Globus pallidus (tissue), 1 donor: ENCODE measurements at regions not wholly inside any gene's neighbourhood (a gene's known extent, or its start where the extent isn't known, plus 50 kb on each side); places are given as distances from the start of the nearest gene placed in this dataset.

ENCODE experiments used
- DNase-seq: peaks from one replicate; pipeline ENCODE4 v3.0.0-alpha.2; 2015; ENCODE audit warnings: low spot score

DNA sequence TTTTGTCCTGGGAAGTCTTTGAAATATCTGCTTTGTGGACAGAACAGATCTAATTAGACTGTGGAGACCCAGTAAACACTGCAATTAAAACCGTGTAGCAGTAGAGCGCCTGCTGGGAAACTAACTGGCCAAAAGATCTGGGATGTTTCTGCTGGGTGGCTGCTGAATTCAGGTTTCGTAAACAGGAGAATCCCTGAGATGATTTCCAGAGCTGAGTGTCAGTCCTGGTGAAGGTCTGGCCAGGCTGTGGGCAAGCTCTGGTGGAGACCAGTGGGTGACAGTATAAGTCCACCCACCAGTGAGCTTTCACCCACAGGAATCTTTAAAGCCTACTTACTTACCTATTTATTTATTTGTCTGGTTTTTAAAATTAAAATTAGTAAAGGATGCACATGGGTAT, 257.2 kb downstream of the IRF8 start:
- no peak for DNase-seq

GRCh38 chr16:86157616-86158247, 258.8 kb downstream of the IRF8 start:
- DNase-seq = no peak

DNA sequence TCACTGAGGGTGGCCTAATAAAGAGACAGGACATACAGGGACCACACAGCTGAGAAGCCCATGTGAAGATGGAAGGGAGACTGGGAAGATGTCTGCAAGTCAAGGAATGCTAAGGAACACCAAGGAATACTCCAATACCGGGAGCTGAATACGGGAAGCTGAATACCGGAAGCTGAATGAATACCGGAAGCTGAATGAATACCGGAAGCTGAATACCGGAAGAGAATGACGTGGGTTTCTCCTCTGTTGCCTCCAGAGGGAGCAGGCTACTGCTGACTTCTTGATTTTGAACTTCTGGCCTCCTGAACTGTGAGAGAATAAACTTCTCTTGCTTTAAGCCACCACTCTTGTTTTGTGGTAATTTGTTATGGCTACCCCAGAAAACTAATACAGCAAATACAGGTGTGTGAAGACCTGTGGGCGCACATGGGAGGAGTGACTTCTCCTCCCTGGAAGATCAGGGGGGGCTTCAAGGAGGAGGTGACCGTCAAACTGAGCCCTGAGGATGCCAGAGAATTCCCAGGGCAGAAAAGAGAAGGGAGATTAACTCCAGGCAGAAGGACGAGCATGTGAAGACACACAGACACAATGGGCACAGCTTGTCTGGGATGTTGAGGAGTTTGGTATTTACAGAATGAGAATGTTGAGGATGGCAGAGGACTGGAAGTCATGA, 259.9 kb downstream of the IRF8 start:
- DNase-seq = no peak

DNA sequence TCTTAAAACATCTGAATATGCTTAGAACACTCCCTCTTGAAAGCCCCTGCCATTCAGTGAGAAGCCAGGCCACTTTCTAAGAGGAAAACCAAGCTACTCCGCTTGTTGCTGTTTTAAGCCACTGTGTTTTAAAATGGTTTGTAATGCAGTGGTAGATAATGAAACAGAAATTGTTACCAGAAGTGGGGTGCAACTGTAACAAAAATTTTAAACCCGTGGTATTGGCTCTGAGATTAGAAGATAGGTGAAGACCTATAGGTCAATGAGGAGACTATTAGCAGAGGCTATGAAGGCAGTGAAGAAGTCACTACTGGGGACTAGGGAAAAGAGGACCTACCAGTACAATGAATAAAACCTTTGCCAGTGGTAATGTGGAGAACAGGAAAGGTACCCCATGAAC, 266.5 kb downstream of the IRF8 start:
- no peak for DNase-seq

DNA sequence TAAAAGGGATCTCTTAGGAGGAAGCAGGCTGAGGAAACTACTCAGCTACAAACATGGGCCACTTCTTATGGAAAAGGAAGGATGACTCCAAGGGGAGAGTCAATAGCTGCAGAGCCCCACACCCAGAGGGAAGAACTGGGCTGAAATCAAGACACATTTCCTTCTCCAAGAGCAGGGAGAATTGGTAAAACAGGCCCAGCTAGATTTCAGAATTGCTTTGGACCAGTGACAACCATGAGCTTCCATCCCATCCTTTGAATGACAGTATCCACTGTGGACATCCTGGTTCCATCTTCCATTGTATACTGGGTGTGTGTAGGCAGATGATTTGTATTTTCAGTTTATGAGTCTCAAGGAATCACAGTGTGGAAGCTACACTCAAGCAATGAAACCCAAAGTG, 267.5 kb downstream of the IRF8 start:
- DNase-seq = no peak

- DNase-seq = no peak
Measured at GRCh38 chr16:86167061-86167460, 268.1 kb downstream of the IRF8 start.

DNA sequence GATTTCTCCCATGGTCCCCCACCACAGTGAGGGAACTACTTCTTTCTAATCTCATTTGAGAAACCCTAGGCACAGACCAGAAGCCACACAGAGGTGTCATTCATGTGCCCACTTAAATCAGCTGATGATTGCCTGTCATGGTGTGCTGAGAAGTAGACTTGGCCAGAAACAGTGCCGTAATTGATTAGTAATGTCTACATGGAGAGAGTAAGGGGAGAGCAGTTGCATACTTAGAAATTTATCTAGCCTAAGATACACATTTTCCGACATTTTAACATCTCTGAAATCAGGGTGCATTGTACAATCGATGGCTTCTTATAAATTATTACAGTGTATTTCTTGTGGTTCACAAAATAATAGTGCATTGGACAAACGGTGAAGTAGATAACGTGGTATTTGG, 271.8 kb downstream of the IRF8 start:
- DNase-seq = no peak

GRCh38 chr16:86171329-86171728, 272.4 kb downstream of the IRF8 start:
- no peak for DNase-seq

DNA sequence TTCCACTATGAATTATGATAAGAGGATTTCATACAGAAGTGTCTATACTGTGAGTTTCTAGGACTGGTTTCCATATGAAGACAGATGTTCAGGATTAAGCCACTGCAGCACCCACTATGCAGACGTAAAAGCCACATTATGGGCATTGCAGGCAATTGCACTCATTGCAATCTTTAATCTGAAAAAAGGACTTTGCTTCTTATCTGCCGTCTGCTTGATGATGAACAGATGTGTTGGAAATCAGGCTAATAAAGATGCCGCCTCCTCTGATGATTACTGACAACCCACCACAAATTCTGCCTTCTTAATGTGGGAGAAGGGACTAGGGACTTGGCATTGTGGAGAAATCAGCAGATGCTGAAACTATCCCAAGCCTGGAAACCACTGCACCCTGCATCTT, 276.9 kb downstream of the IRF8 start:
- DNase-seq = no peak

GRCh38 chr16:86176462-86176861, 277.5 kb downstream of the IRF8 start:
- no peak for DNase-seq

- DNase-seq = no peak
Measured at GRCh38 chr16:86180244-86180643, 281.3 kb downstream of the IRF8 start.

DNA sequence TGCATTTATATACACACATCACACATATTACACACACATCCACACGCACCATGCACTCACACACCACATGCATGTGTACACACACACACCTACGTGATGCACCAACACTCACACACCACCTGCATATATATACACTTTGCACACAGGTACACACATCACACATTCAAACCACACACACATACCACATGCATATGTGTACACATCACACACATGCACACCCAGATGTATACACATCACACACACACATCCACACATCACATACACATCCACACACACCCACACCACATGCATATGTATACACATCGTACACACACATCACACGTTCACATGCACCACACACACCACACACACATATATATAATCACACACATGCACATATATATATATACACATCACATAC, 281.8 kb downstream of the IRF8 start:
- DNase-seq = no peak

GRCh38 chr16:86181526-86181925, 282.6 kb downstream of the IRF8 start:
- DNase-seq = no peak

- DNase-seq = no peak
Measured at GRCh38 chr16:86184185-86184584, 285.2 kb downstream of the IRF8 start.

DNA sequence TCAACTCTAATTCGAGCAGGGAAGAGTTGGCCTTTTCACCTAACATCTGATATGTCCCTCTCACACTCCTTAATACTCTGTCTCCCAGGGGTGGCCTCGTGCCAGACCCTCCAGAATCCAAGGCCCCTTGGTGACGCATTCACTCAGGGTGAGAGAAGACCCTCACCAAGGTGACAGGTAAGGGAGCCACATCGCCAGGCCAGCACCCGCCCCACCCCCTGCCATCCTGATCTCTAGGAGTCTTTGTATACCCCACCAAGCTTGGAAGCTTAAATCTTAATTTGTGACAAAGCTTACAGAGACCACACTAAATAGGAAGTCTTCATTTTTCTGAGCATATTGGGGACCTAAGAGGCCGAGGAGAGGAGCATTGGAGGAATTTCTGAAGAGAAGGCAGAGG, 286.1 kb downstream of the IRF8 start:
- no peak for DNase-seq

DNA sequence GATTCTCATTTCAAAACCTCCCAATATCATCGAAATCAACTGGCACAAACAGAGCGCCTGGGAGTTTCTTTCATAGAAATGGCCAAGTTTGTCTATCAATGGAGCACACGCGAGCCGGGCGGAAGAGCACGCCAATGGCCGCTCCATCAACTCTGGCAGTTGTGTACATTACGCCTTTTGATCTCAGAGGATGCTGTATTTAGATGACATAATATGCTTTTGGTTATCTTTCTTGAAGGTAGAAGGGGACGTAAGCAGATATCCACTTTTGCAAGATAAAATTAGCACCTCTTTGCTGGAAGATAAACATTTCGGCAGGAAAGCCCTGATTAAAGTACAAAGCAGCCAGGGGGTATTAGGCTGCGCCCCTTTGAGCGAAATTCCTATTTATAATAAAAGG, 287.4 kb downstream of the IRF8 start:
- DNase-seq = no peak

GRCh38 chr16:86189934-86190333, 291.0 kb downstream of the IRF8 start:
- DNase-seq = no peak

DNA sequence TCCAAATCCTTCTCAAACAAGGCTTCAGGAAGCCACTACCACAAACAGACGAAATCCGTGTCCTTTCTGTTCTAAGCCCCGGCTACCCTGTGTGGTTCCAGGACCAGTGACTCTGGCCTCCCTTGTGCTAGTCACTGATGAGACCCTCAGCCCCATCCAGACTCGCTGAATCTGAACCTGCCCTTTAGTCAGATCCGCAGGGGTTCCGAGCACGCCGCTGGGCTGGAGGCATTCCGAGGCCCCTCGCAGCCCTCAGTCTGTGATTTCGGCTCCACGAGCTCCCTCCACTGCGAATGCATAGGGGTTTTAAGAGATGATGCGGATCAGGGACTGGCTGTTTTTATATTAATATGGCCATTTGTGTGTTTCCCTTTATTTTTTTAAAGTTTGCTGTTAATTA, 292.7 kb downstream of the IRF8 start:
- no peak for DNase-seq

- DNase-seq = no peak
Measured at GRCh38 chr16:86193528-86194193, 294.7 kb downstream of the IRF8 start.

DNA sequence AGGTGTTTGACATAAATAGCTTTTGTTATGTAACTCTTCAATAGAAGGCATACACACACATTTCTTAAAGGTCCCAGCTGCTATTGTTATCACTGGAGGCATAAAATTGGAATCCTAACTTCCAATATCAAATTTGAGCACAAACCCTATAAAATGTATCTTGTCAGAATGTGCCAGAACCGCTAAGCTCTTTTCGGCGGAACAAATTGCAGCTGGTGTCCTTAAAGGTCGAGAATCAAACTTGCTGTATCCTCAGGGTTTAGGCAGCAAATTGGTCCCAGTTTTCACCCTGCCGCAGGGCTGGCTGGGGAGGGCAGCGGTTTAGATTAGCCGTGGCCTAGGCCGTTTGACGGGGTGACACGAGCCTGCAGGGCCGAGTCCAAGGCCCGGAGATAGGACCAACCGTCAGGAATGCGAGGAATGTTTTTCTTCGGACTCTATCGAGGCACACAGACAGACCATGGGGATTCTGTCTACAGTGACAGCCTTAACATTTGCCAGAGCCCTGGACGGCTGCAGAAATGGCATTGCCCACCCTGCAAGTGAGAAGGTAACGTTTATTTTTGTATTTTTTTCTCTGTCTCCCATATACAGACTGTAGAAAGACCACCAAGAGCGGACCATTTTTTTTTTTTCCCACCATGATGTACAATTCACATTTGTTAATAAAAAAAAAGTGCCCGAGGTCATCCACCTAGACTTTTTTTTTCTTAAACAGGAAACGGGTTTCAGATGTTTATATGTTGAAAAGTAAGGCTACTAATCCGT, 297.1 kb downstream of the IRF8 start:
- DNase-seq = no peak

GRCh38 chr16:86196687-86197391, 297.9 kb downstream of the IRF8 start:
- DNase-seq = no peak
